OCI-LY3 (cell line): ENCODE measurements at regions not wholly inside any gene's neighbourhood (a gene's known extent, or its start where the extent isn't known, plus 50 kb on each side); places are given as distances from the start of the nearest gene placed in this dataset.

Experiments
- H2AFZ ChIP-seq: fragments of 200-600, 300-600 bp; shearing (Covaris generic); 2 replicates; pipeline ENCODE4 v1.6.0; 2014; ENCODE audit warnings: antibody characterized with exemption, low read depth, low read length
- H3K27ac ChIP-seq: fragments of 200-600, 300-600 bp; sonication (generic); 2 replicates; pipeline ENCODE4 v1.5.1; 2014; ENCODE audit warnings: mild to moderate bottlenecking, low read length, moderate library complexity, mixed read lengths
- H3K27me3 ChIP-seq: fragments of 200-600, 300-600 bp; sonication (generic); 2 replicates; pipeline ENCODE4 v1.6.1; 2014; ENCODE audit warnings: low read depth, low read length, mixed read lengths
- H3K36me3 ChIP-seq: fragments of 200-600, 300-600 bp; sonication (generic); replicated peaks from 2 replicates; pipeline ENCODE3; 2014; ENCODE audit warnings: low read depth, low read length, mixed read lengths
- H3K4me1 ChIP-seq: fragments of 300-600, 200-600 bp; sonication (generic); 2 replicates; pipeline ENCODE4 v1.6.1; 2014; ENCODE audit warnings: low read length, mixed read lengths
- H3K4me2 ChIP-seq: fragments of 200-600, 300-600 bp; sonication (generic); 2 replicates; pipeline ENCODE4 v1.6.1; 2014; ENCODE audit warnings: low read length, mixed read lengths
- H3K4me3 ChIP-seq: fragments of 300-600, 200-600 bp; sonication (generic); 2 replicates; pipeline ENCODE4 v1.5.1; 2014; ENCODE audit warnings: antibody characterized with exemption, mild to moderate bottlenecking, low read length, moderate library complexity
- H3K79me2 ChIP-seq: fragments of 300-600, 200-600 bp; shearing (Covaris generic); 2 replicates; pipeline ENCODE4 v1.6.1; 2014; ENCODE audit warnings: mild to moderate bottlenecking, low read length, mixed read lengths
- H3K9ac ChIP-seq: fragments of 300-600, 200-600 bp; shearing (Covaris generic); 2 replicates; pipeline ENCODE4 v1.6.0; 2014; ENCODE audit warnings: mild to moderate bottlenecking, low read length, moderate library complexity
- H3K9me3 ChIP-seq: fragments of 200-600, 300-600 bp; shearing (Covaris generic); 2 replicates; pipeline ENCODE4 v1.6.1; 2014; ENCODE audit warnings: low read length, mixed read lengths; ENCODE audit not compliant: insufficient read depth
- H4K20me1 ChIP-seq: fragments of 200-600, 300-600 bp; sonication (generic); 2 replicates; pipeline ENCODE4 v1.6.1; 2016; ENCODE audit warnings: low read length, mixed read lengths; ENCODE audit not compliant: insufficient read depth
- EZH2phosphoT487 ChIP-seq: fragments of 200-600 bp; shearing (Covaris generic); IDR thresholded peaks from 2 replicates; pipeline ENCODE4 v1.6.1; 2018; ENCODE audit warnings: antibody characterized with exemption, mixed run types, low read depth
- TF ChIP-seq, protein P1 (sequence below): fragments of 200-600, 300-600 bp; sonication (generic); IDR thresholded peaks from 2 replicates; pipeline ENCODE4 v1.5.1; 2014; ENCODE audit warnings: antibody characterized with exemption, low read length, low read depth

DNA sequence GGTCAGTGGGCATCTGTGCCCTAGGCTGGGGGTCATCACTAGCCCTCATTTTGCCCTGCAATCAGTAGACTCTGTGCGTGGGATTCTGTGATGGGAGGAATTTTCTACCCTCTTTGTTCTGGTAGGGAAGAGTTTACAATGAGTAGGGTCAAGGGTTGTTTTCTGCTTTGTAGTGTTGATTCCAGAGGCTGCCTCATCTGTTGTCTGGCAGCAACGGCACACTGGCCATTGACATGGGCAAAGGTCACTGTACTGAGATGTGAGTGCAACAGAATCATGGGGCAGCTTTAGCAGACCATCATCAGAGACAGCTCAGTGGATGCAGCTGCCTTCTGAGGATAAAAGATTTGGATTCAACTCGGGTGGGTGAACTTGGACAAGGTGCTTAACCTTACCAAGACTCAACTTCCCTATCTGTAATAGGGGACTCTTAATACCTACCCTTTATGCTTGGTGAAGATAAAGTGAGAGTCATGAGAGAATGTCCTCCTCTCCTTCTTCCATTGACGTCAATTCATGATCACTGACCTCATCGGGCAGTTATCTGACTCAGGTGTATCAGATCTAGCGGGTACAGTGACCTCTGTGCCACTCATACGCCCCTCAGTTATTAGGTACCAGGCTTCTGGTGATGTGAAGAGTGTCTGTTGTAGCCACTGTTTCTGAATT lies 127.5 kb downstream of the RPLP1 start:
- Histone ChIP-seq H3K4me2 (no peak overlapping the region), H3K9ac (no peak overlapping the region), H3K36me3 (no peaks in the 10 kb centered on the region), H3K27ac (no peak overlapping the region), H3K27me3 (peaks cover 51% of the 10 kb centered on the region), H4K20me1 (no peaks in the 10 kb centered on the region), H2AFZ (no peak overlapping the region), H3K4me3 (no peak overlapping the region), H3K4me1 (peaks cover 13% of the 10 kb centered on the region), H3K9me3 (no peaks in the 10 kb centered on the region), H3K79me2 (no peaks in the 10 kb centered on the region)
- no peak for TF ChIP-seq EZH2phosphoT487
- TF ChIP-seq, protein P1, sequence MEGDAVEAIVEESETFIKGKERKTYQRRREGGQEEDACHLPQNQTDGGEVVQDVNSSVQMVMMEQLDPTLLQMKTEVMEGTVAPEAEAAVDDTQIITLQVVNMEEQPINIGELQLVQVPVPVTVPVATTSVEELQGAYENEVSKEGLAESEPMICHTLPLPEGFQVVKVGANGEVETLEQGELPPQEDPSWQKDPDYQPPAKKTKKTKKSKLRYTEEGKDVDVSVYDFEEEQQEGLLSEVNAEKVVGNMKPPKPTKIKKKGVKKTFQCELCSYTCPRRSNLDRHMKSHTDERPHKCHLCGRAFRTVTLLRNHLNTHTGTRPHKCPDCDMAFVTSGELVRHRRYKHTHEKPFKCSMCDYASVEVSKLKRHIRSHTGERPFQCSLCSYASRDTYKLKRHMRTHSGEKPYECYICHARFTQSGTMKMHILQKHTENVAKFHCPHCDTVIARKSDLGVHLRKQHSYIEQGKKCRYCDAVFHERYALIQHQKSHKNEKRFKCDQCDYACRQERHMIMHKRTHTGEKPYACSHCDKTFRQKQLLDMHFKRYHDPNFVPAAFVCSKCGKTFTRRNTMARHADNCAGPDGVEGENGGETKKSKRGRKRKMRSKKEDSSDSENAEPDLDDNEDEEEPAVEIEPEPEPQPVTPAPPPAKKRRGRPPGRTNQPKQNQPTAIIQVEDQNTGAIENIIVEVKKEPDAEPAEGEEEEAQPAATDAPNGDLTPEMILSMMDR: no peak

DNA sequence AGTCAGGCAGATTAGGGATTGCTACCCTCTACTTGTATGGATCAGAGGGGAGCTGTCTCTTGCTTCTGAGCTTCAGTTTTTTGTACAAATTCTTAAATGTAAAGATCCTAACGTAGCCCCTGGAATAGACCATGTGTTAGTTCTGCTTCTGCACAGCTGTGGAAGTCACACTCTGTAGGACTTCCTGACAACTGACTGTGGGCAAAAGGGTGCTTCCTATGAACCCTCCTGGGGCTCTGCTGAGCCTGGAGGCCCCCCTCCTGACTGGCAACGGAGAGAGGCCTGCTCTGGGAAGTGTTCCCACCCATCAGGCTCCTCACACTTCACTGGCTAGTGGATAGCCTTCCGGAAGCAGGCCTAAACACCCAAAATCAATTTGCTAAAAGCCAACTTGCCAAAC lies 131.0 kb downstream of the RPLP1 start:
- no peak overlapping the region for H3K4me3 ChIP-seq
- H3K9me3 ChIP-seq: no peaks in the 10 kb centered on the region
- H2AFZ ChIP-seq: no peak overlapping the region
- H3K27me3 ChIP-seq: peaks cover 66% of the 10 kb centered on the region
- H3K27ac ChIP-seq: no peak overlapping the region
- no peak overlapping the region for H3K4me2 ChIP-seq
- no peaks in the 10 kb centered on the region for H3K79me2 ChIP-seq
- no peaks in the 10 kb centered on the region for H3K4me1 ChIP-seq
- H3K9ac ChIP-seq: no peak overlapping the region
- H3K36me3 ChIP-seq: no peaks in the 10 kb centered on the region
- TF ChIP-seq EZH2phosphoT487: no peak
- TF ChIP-seq, protein P1: no peak
- no peaks in the 10 kb centered on the region for H4K20me1 ChIP-seq

DNA sequence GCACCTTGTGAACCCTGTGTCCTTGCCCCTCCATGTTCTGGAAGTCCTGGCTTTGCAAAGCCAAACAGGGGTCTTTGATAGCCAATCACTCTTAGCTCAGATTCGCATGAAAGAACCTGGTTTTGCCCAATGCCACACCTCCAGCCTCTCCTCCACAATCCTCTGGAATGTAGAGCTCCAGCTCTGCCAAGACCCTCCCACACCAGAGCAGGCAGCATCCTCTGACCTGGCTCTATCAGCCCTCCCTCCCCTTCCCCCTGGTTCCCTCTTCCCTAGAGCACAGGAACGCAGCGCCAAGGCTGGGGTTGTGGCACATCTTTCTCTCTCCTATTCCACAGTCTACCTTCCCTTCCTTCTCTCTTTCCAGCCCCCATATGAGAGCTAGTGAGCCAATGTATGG lies 133.3 kb downstream of the RPLP1 start:
- Histone ChIP-seq H4K20me1 (no peaks in the 10 kb centered on the region), H3K79me2 (no peaks in the 10 kb centered on the region), H3K36me3 (no peaks in the 10 kb centered on the region), H3K27me3 (peaks cover 49% of the 10 kb centered on the region), H3K4me2 (no peak overlapping the region), H2AFZ (no peak overlapping the region), H3K9ac (no peak overlapping the region), H3K9me3 (no peaks in the 10 kb centered on the region), H3K4me1 (no peaks in the 10 kb centered on the region), H3K27ac (no peak overlapping the region), H3K4me3 (no peak overlapping the region)
- TF ChIP-seq, protein P1: no peak
- no peak for TF ChIP-seq EZH2phosphoT487

DNA sequence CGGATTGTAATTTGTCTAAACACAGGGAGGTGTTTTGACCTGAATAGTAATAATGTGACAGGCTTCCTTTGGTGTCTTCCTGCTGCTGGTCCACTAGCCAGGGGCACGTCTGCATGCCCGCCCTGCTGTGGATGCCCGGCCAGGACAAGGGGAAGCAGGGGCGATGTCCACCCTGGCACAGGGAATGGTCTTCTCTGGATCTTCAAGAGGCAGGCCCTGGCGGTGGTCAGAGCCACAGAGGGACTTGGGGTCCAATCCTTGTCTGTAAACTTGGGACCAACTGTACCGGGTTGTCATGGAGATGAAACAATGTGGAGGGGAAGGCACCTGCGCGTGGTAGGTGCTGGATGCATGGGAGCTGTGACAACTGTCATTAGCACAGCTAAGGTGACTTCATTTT lies 134.1 kb downstream of the RPLP1 start:
- no peak overlapping the region for H3K9ac ChIP-seq
- H3K4me3 ChIP-seq: no peak overlapping the region
- H3K36me3 ChIP-seq: no peaks in the 10 kb centered on the region
- peaks cover 44% of the 10 kb centered on the region for H3K27me3 ChIP-seq
- H3K27ac ChIP-seq: no peak overlapping the region
- H3K4me1 ChIP-seq: no peaks in the 10 kb centered on the region
- no peaks in the 10 kb centered on the region for H3K9me3 ChIP-seq
- H3K4me2 ChIP-seq: no peak overlapping the region
- no peaks in the 10 kb centered on the region for H3K79me2 ChIP-seq
- no peak overlapping the region for H2AFZ ChIP-seq
- TF ChIP-seq, protein P1: no peak
- TF ChIP-seq EZH2phosphoT487: no peak
- no peaks in the 10 kb centered on the region for H4K20me1 ChIP-seq
